WERI-Rb-1 (cell line): ENCODE measurements at regions not wholly inside any gene's neighbourhood (a gene's known extent, or its start where the extent isn't known, plus 50 kb on each side); places are given as distances from the start of the nearest gene placed in this dataset.

Experiments
- DNase-seq: peaks from one replicate; pipeline ENCODE4 v3.0.0-alpha.2; 2020
- H3K27ac ChIP-seq: fragments of 250-450 bp; sonication (Bioruptor Pico); 2 replicates; pipeline ENCODE4 v1.5.1; 2020; ENCODE audit warnings: mild to moderate bottlenecking, moderate library complexity
- H3K27me3 ChIP-seq: fragments of 250-450 bp; sonication (Bioruptor Pico); 2 replicates; pipeline ENCODE4 v1.5.1; 2021; ENCODE audit warnings: mild to moderate bottlenecking, low read depth, moderate library complexity; ENCODE audit not compliant: insufficient read depth, severe bottlenecking
- H3K36me3 ChIP-seq: fragments of 250-450 bp; sonication (Bioruptor Pico); 2 replicates; pipeline ENCODE4 v1.5.1; 2020; ENCODE audit warnings: mild to moderate bottlenecking, moderate library complexity
- H3K4me3 ChIP-seq: 2 replicates; pipeline ENCODE4 v1.5.1; 2011; ENCODE audit warnings: low read depth, mild to moderate bottlenecking, control low read depth, low read length
- H3K9me3 ChIP-seq: fragments of 250-450 bp; sonication (Bioruptor Pico); 2 replicates; pipeline ENCODE4 v1.5.1; 2021; ENCODE audit warnings: mild to moderate bottlenecking, moderate library complexity; ENCODE audit not compliant: severe bottlenecking
- TF ChIP-seq, protein P1 (sequence below): IDR thresholded peaks from 2 replicates; pipeline ENCODE4 v1.5.1; 2011; ENCODE audit warnings: low read depth, mild to moderate bottlenecking, control low read depth, inconsistent platforms, low read length

DNA sequence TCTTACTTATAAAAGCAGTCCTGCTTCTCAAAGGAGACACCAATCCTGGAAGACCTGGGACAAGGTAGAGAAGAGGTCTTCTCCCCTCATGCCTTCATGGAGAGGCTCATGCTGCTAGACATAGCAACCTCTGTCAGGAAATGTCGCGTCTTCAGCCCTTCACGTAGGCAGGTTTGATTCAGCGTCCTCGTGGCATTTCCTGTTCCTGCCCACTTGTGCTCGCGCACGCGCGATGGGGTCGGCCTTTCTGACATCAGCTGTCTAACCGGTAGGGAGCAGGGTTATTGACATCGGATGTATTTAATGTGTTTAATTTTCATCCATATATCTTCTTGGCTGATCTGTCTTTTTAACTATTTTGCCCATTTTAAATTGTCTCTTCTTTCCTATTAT is 292.4 kb downstream of the THBS2 start:
- DNase-seq: no peak
- TF ChIP-seq, protein P1, sequence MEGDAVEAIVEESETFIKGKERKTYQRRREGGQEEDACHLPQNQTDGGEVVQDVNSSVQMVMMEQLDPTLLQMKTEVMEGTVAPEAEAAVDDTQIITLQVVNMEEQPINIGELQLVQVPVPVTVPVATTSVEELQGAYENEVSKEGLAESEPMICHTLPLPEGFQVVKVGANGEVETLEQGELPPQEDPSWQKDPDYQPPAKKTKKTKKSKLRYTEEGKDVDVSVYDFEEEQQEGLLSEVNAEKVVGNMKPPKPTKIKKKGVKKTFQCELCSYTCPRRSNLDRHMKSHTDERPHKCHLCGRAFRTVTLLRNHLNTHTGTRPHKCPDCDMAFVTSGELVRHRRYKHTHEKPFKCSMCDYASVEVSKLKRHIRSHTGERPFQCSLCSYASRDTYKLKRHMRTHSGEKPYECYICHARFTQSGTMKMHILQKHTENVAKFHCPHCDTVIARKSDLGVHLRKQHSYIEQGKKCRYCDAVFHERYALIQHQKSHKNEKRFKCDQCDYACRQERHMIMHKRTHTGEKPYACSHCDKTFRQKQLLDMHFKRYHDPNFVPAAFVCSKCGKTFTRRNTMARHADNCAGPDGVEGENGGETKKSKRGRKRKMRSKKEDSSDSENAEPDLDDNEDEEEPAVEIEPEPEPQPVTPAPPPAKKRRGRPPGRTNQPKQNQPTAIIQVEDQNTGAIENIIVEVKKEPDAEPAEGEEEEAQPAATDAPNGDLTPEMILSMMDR: no peak
- Histone ChIP-seq H3K27me3 (no peaks in the 10 kb centered on the region), H3K9me3 (no peaks in the 10 kb centered on the region), H3K27ac (no peak overlapping the region), H3K36me3 (no peaks in the 10 kb centered on the region), H3K4me3 (no peak overlapping the region)

DNA sequence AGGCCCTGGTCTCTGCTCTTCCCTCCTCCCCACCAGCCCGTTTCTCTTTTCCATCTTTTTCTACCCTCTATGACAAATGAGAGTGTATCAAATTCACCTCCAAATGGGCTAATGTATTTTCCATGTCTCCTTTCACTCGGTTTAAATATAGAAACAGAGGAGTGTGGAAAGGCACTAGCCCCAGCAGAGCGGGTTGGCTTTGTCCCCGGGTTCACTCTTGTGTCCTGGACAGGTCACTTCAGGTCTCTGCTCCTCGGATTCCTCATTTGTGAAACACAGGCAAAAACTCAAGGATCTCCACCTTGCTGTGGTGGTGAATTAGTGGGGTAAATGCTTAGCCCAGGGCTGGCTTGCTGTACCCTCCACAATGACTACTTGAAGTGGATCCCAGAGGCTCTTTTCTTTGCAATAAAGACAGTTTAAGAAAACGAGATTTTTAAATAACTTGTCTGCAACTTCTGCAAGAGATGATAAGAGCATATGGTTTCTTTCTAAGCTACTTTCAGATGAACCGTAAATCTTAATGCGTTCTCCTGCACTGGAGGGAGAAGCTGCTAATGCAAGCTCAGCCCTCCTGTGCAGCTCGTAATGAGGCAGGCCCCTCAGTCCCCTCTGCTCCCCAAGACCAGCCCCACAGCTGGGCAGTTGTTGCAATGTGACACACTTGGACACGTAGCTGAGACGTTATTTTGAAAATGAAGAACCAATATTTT is 292.9 kb downstream of the THBS2 start:
- H3K36me3 ChIP-seq: no peaks in the 10 kb centered on the region
- TF ChIP-seq, protein P1: no peak
- no peak overlapping the region for H3K4me3 ChIP-seq
- H3K9me3 ChIP-seq: no peaks in the 10 kb centered on the region
- DNase-seq: peak; percentile 51
- H3K27ac ChIP-seq: no peak overlapping the region
- H3K27me3 ChIP-seq: no peaks in the 10 kb centered on the region

DNA sequence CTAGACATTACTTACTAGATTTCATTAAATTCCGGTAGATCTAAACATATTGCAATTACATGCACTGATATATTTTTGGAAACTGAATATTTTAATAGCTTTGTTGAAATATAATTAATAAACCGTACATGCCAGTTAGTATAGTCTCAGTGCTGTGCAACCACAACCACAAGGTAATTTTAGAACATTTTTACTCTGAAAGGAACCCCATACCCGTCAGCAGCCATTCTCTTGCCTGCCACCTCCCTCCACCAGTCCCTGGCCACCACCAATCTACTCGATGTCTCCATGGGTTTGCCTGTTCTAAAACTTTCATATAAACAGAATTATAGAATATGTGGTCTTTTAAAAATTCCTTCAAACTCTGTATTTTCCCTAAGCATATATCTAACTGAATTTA is 293.9 kb downstream of the THBS2 start:
- Histone ChIP-seq H3K9me3 (no peaks in the 10 kb centered on the region), H3K27ac (no peak overlapping the region), H3K4me3 (no peak overlapping the region), H3K36me3 (no peaks in the 10 kb centered on the region), H3K27me3 (no peaks in the 10 kb centered on the region)
- TF ChIP-seq, protein P1: no peak
- no peak for DNase-seq

DNA sequence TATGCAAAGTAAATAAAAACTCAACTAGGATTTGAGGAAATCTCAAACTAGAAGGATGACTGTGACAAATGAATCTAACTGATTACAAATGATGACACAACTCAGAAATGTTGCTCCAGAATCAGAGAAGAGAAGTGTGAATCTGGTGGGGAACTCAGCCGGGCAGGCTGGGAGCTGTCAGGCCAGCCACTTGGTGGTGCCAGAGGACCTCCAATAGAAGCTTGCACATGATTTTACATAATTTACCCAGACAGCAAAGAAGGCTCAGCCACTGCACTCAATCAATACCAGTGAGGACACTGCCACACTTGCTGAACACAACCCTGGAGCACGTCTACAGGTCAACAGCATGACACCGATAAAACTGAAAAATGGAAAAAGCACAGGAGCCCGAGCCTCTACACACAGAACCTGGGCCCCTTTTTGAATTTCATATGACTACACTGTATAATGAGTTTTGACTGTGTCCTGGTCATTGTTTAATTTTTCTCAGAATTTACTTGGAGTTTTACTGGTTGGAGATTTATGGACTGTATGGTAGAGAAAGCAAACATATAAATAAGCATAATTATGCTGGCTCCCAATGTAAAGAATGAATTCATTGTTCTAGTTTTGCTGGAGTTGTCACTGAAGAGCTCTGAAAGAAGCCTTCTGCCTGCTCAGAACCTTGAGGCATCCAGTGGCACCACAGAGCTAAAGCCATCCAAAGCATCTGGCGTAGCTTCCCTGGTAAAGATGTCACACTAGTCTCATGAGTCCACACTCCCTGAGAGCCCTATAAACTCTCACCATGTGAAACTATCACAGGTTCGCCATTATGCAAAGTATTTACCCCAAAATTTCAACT is 296.5 kb downstream of the THBS2 start:
- no peaks in the 10 kb centered on the region for H3K9me3 ChIP-seq
- H3K27ac ChIP-seq: no peak overlapping the region
- TF ChIP-seq, protein P1: peak; percentile 85
- H3K4me3 ChIP-seq: no peak overlapping the region
- no peaks in the 10 kb centered on the region for H3K27me3 ChIP-seq
- peak; percentile 71 for DNase-seq
- no peaks in the 10 kb centered on the region for H3K36me3 ChIP-seq

DNA sequence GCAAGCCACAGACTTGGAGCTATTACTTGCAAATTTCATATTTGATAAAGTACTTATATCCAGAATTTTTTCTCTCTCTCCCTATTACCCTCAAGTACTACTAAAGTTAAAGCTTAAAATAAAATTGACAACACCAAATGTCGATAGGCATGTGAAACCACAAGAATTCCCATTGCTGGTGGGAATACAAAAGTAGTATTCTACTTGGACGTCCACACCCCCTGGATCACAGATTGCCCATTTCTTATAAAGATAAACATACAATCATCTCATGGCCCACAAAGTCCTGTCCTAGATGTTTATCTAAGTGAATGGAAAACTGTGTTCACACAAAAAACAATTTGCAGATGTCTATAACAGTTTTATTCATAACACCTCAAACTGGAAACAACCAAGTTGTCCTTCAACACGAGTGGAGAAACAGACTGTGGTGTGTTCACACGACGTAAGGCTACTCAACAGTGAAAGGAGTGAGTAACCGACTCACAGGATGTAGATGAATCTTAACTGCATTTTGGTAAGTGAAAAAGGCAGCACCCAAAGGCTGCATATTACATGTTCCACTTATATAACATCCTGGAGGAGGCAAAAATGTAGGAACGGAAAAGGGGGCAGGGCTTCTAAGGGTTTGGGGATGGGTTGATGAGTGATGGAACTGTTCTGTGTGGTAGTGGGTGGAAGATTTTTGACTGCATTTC is 297.4 kb downstream of the THBS2 start:
- no peaks in the 10 kb centered on the region for H3K9me3 ChIP-seq
- no peak overlapping the region for H3K4me3 ChIP-seq
- TF ChIP-seq, protein P1: no peak

More for the DNA sequence above, 297.4 kb downstream of the THBS2 start:
- no peak for DNase-seq
- no peaks in the 10 kb centered on the region for H3K27me3 ChIP-seq
- no peaks in the 10 kb centered on the region for H3K36me3 ChIP-seq
- no peak overlapping the region for H3K27ac ChIP-seq
